Endodermal cell (in vitro differentiated cells): ENCODE measurements at regions not wholly inside any gene's neighbourhood (a gene's known extent, or its start where the extent isn't known, plus 50 kb on each side); places are given as distances from the start of the nearest gene placed in this dataset.
A peak's percentile ranks its signal among the peaks of the same experiment; 100 is the strongest.

Experiments
- DNase-seq: peaks from one replicate; pipeline ENCODE4 v3.0.0-alpha.2; 2017
- H3K27ac ChIP-seq: 2 replicates; pipeline ENCODE4 v1.5.1; 2013; ENCODE audit warnings: mild to moderate bottlenecking, low read depth, low read length, moderate library complexity
- H3K27me3 ChIP-seq: 2 replicates; pipeline ENCODE4 v1.6.1; 2013; ENCODE audit warnings: mild to moderate bottlenecking, low read length, moderate library complexity; ENCODE audit not compliant: insufficient read depth, control insufficient read depth, poor library complexity, severe bottlenecking
- H3K36me3 ChIP-seq: 2 replicates; pipeline ENCODE4 v1.7.0; 2013; ENCODE audit warnings: mild to moderate bottlenecking, low read length, moderate library complexity; ENCODE audit not compliant: control insufficient read depth, insufficient read depth
- H3K4me1 ChIP-seq: one replicate; pipeline ENCODE4 v1.7.0; 2013; ENCODE audit warnings: low read length; ENCODE audit not compliant: control insufficient read depth, insufficient read depth
- H3K4me3 ChIP-seq: 2 replicates; pipeline ENCODE4 v1.5.1; 2013; ENCODE audit warnings: mild to moderate bottlenecking, low read length, moderate library complexity
- H3K9ac ChIP-seq: 2 replicates; pipeline ENCODE4 v1.6.1; 2013; ENCODE audit warnings: mild to moderate bottlenecking, low read length, moderate library complexity; ENCODE audit not compliant: poor library complexity, severe bottlenecking; ENCODE audit errors: extremely low read depth
- H3K9me3 ChIP-seq: 2 replicates; pipeline ENCODE4 v1.6.1; 2013; ENCODE audit warnings: mild to moderate bottlenecking, low read length, moderate library complexity; ENCODE audit not compliant: control insufficient read depth
- H3K27ac Mint-ChIP-seq: 2 replicates; pipeline ENCODE4 v1.8.0; 2020; ENCODE audit warnings: mixed read lengths
- H3K27me3 Mint-ChIP-seq: 2 replicates; pipeline ENCODE4 v1.8.0; 2021; ENCODE audit warnings: mild to moderate bottlenecking, mixed read lengths; ENCODE audit not compliant: insufficient read depth
- H3K36me3 Mint-ChIP-seq: 2 replicates; pipeline ENCODE4 v1.8.0; 2020; ENCODE audit warnings: low read depth, mixed read lengths
- H3K4me1 Mint-ChIP-seq: 2 replicates; pipeline ENCODE4 v1.8.0; 2020; ENCODE audit warnings: mixed read lengths
- H3K4me3 Mint-ChIP-seq: 2 replicates; pipeline ENCODE4 v1.8.0; 2020; ENCODE audit warnings: mild to moderate bottlenecking, moderate library complexity, mixed read lengths
- H3K9me3 Mint-ChIP-seq: 2 replicates; pipeline ENCODE4 v1.8.0; 2020; ENCODE audit warnings: mild to moderate bottlenecking, mixed read lengths
- WGBS, 2 experiments: methylation state at CpG; one replicate each; pipeline versions ENCODE4 v1.1.5 to v1.1.7; 2013; ENCODE audit warnings: missing lambda C conversion rate in 2 of 2, mixed read lengths in 1 of 2; ENCODE audit not compliant: insufficient coverage in 1 of 2, insufficient read length in 1 of 2; 5-methylcytosine and 5-hydroxymethylcytosine counted together
- TF ChIP-seq, protein P1 (sequence below): fragments of 200-600 bp; sonication (generic); conservative IDR thresholded peaks from 2 replicates; pipeline ENCODE4 v1.5.0; 2021; ENCODE audit warnings: antibody characterized with exemption, mild to moderate bottlenecking

DNA sequence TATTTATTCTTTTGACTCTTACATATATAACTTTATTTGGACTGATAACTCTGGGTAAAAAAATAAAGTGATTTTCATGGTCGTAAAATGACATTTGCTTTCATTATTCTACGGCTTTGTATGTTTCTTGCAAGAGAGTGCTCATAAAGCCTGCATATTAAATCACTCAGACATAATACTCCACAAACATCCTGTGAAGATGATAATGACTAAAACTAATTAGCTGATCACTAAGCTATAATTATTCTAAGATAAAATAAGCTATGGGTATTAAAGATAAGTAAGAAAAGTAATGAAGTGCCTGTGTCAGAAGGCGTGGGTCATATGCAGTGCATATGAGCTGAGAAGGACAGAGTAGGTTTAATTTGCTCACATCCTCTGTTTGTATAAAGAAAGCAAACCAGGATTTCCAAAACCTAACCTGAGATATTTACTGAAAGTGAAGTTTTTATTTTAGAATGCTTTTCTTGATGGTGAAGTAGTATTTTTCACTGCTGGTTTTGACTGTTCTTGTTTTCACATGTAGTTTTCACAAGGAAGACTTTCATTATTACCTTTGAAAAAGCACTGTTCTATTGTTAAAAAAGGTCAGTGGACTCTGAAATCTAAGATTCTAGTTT lies 278.8 kb downstream of the AMY1C start:
- H3K9ac ChIP-seq = no peak overlapping the region
- H3K36me3 ChIP-seq = no peaks in the 10 kb centered on the region
- no peak overlapping the region for H3K4me3 ChIP-seq
- H3K27ac ChIP-seq = no peak overlapping the region
- TF ChIP-seq, protein P1, sequence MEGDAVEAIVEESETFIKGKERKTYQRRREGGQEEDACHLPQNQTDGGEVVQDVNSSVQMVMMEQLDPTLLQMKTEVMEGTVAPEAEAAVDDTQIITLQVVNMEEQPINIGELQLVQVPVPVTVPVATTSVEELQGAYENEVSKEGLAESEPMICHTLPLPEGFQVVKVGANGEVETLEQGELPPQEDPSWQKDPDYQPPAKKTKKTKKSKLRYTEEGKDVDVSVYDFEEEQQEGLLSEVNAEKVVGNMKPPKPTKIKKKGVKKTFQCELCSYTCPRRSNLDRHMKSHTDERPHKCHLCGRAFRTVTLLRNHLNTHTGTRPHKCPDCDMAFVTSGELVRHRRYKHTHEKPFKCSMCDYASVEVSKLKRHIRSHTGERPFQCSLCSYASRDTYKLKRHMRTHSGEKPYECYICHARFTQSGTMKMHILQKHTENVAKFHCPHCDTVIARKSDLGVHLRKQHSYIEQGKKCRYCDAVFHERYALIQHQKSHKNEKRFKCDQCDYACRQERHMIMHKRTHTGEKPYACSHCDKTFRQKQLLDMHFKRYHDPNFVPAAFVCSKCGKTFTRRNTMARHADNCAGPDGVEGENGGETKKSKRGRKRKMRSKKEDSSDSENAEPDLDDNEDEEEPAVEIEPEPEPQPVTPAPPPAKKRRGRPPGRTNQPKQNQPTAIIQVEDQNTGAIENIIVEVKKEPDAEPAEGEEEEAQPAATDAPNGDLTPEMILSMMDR = no peak
- H3K27ac Mint-ChIP-seq = no peak overlapping the region
- peaks cover 3% of the 10 kb centered on the region for H3K27me3 Mint-ChIP-seq
- no peak overlapping the region for H3K4me3 Mint-ChIP-seq
- 94% methylated on average over 3 of the region's 3 CpGs; no CpG with 5 or more reads in 1 of the 2 experiments for WGBS, 2 experiments
- H3K4me1 ChIP-seq = no peaks in the 10 kb centered on the region
- no peaks in the 10 kb centered on the region for H3K9me3 ChIP-seq
- no peaks in the 10 kb centered on the region for H3K9me3 Mint-ChIP-seq
- H3K36me3 Mint-ChIP-seq = no peaks in the 10 kb centered on the region
- peaks cover 5% of the 10 kb centered on the region for H3K27me3 ChIP-seq
- H3K4me1 Mint-ChIP-seq = peaks cover 6% of the 10 kb centered on the region
- no peak for DNase-seq

DNA sequence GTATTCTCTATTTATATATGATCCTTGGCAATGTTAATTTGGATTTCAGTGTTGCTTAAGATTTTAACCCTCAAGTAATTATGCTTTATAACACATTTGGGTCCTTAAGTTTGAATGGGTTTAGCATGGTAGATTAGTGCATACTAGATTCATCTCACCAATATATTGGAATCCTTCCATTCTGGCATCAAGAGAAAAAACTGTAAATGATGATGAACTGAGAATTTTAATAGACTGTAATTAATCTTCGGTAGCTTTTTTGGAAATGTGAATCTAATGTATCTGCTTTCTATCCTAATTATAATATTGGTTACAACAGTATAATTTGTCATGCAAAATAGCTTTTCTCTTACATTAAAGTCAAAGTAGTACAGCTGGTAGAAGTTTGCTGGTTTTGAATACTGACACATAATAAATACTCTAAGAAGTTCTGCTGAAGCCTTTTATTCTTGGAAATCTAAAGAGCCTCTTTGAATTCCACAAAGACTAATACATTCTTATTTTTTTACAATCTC lies 279.8 kb downstream of the AMY1C start:
- Histone ChIP-seq H3K9ac (no peak overlapping the region), H3K4me3 (no peak overlapping the region), H3K4me1 (no peaks in the 10 kb centered on the region), H3K9me3 (no peaks in the 10 kb centered on the region), H3K36me3 (no peaks in the 10 kb centered on the region), H3K27me3 (peaks cover 5% of the 10 kb centered on the region), H3K27ac (no peak overlapping the region)
- peaks cover 3% of the 10 kb centered on the region for H3K4me1 Mint-ChIP-seq
- no peaks in the 10 kb centered on the region for H3K36me3 Mint-ChIP-seq
- no peaks in the 10 kb centered on the region for H3K9me3 Mint-ChIP-seq
- no peak for DNase-seq
- no peak overlapping the region for H3K4me3 Mint-ChIP-seq
- H3K27me3 Mint-ChIP-seq = peaks cover 3% of the 10 kb centered on the region
- no peak overlapping the region for H3K27ac Mint-ChIP-seq
- TF ChIP-seq, protein P1 = no peak
- no CpG with 5 or more reads among the region's 1 CpG for WGBS, 2 experiments

DNA sequence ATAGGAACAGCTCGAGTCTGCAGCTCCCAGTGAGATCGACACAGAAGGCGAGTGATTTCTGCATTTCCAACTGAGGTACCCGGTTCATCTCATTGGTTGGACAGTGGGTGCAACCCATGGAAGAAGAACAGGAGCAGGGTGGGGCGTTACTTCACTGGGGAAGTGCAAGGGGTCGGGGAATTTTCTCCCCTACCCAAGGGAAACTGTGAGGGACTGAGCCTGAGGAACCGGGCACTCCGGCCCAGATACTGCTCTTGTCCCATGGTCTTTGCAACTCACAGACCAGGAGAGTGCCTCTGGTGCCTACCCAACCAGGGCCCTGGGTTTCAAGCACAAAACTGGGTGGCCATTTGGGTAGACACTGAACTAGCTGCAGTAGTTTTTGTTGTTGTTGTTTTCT lies 307.1 kb downstream of the AMY1C start:
- no peak overlapping the region for H3K4me3 Mint-ChIP-seq
- 91 to 95% methylated on average over 4 to 8 of the region's 8 CpGs for WGBS, 2 experiments
- H3K36me3 ChIP-seq = no peaks in the 10 kb centered on the region
- no peaks in the 10 kb centered on the region for H3K9me3 ChIP-seq
- no peaks in the 10 kb centered on the region for H3K36me3 Mint-ChIP-seq
- peak overlapping the region; percentile 59 for H3K4me3 ChIP-seq
- H3K4me1 Mint-ChIP-seq = peaks cover 16% of the 10 kb centered on the region
- H3K27me3 ChIP-seq = no peaks in the 10 kb centered on the region
- no peaks in the 10 kb centered on the region for H3K27me3 Mint-ChIP-seq
- H3K4me1 ChIP-seq = peaks cover 6% of the 10 kb centered on the region
- H3K9ac ChIP-seq = no peak overlapping the region
- H3K27ac Mint-ChIP-seq = peak overlapping the region; percentile 85
- H3K9me3 Mint-ChIP-seq = peaks cover 3% of the 10 kb centered on the region
- H3K27ac ChIP-seq = no peak overlapping the region
- TF ChIP-seq, protein P1 = no peak
- DNase-seq = no peak
